CD8-positive, alpha-beta memory T cell (primary cell): ENCODE measurements at regions not wholly inside any gene's neighbourhood (a gene's known extent, or its start where the extent isn't known, plus 50 kb on each side); places are given as distances from the start of the nearest gene placed in this dataset.
"Not testable (repeated sequence)": the region's sequence is repeated elsewhere in the genome, so short reads cannot be mapped to it uniquely, and the experiment has no call there.

ENCODE experiments used
- CTCF ChIA-PET: fragments of 350-600 bp; sonication (Branson Sonifier 250); formaldehyde crosslinking; loops from one replicate; lab custom pipeline; 2021; ENCODE audit warnings: antibody characterized with exemption; lab: Charles Lee
- POLR2A ChIA-PET: fragments of 350-600 bp; sonication (Branson Sonifier 250); formaldehyde crosslinking; loops from one replicate; lab custom pipeline; 2021; ENCODE audit warnings: antibody characterized with exemption; lab: Charles Lee
- DNase-seq, 5 donors: peaks; one replicate each; pipeline versions ENCODE4 v3.0.0 to v3.0.0-alpha.2; 2020 to 2022; ENCODE audit warnings: mixed read lengths in 1 of 5
- H3K27ac ChIP-seq: one replicate; pipeline ENCODE4 v1.7.0; 2013; ENCODE audit warnings: low read depth, mild to moderate bottlenecking, low read length, moderate library complexity
- H3K27me3 ChIP-seq: 2 replicates; pipeline ENCODE4 v1.7.0; 2013; ENCODE audit warnings: low read length, mild to moderate bottlenecking; ENCODE audit not compliant: insufficient read depth, poor library complexity, severe bottlenecking
- H3K36me3 ChIP-seq: 2 replicates; pipeline ENCODE4 v1.7.0; 2013; ENCODE audit warnings: mild to moderate bottlenecking, low read length, moderate library complexity; ENCODE audit not compliant: insufficient read depth
- H3K4me1 ChIP-seq: 2 replicates; pipeline ENCODE4 v1.7.0; 2013; ENCODE audit warnings: mild to moderate bottlenecking, low read length, moderate library complexity; ENCODE audit not compliant: insufficient read depth
- H3K4me3 ChIP-seq: 2 replicates; pipeline ENCODE4 v1.7.0; 2013; ENCODE audit warnings: mild to moderate bottlenecking, low read length
- H3K9me3 ChIP-seq: 2 replicates; pipeline ENCODE4 v1.7.0; 2013; ENCODE audit warnings: mild to moderate bottlenecking, low read length
- H3K27ac Mint-ChIP-seq, 8 donors: one replicate each; pipeline ENCODE4 v1.8.0; 2020 to 2021; ENCODE audit warnings: mixed read lengths in 8 of 8, mild to moderate bottlenecking in 6 of 8, inconsistent platforms in 3 of 8, moderate library complexity in 3 of 8
- H3K27me3 Mint-ChIP-seq, 2 donors: one replicate each; pipeline ENCODE4 v1.8.0; 2020 to 2021; ENCODE audit warnings: mixed read lengths in 2 of 2, mild to moderate bottlenecking in 1 of 2, moderate library complexity in 1 of 2
- H3K36me3 Mint-ChIP-seq, 3 donors: one replicate each; pipeline ENCODE4 v1.8.0; 2020 to 2021; ENCODE audit warnings: mixed read lengths in 3 of 3, inconsistent platforms in 1 of 3, mild to moderate bottlenecking in 1 of 3
- H3K4me1 Mint-ChIP-seq, 3 donors: one replicate each; pipeline ENCODE4 v1.8.0; 2020 to 2021; ENCODE audit warnings: mixed read lengths in 3 of 3, inconsistent platforms in 1 of 3, mild to moderate bottlenecking in 1 of 3
- H3K4me3 Mint-ChIP-seq, 7 donors: one replicate each; pipeline ENCODE4 v1.8.0; 2020 to 2021; ENCODE audit warnings: mixed read lengths in 7 of 7, mild to moderate bottlenecking in 6 of 7, moderate library complexity in 4 of 7, inconsistent platforms in 2 of 7
- H3K9me3 Mint-ChIP-seq, 5 donors: one replicate each; pipeline ENCODE4 v1.8.0; 2020 to 2022; ENCODE audit warnings: mixed read lengths in 5 of 5, mild to moderate bottlenecking in 3 of 5, moderate library complexity in 2 of 5, inconsistent platforms in 1 of 5

- H3K27me3 ChIP-seq, CTCF ChIA-PET, H3K4me3 Mint-ChIP-seq, H3K4me1 Mint-ChIP-seq, H3K4me1 ChIP-seq, DNase-seq, H3K9me3 ChIP-seq, H3K4me3 ChIP-seq, POLR2A ChIA-PET, H3K36me3 Mint-ChIP-seq, H3K27ac Mint-ChIP-seq, H3K27ac ChIP-seq, H3K9me3 Mint-ChIP-seq, H3K36me3 ChIP-seq: not testable (repeated sequence)
- H3K27me3 Mint-ChIP-seq = peaks cover 10 to 44% of the 10 kb centered on the region in 2 donors
Measured at GRCh38 chr6:167234576-167234975, 56.5 kb upstream of the UNC93A start.

- Mint-ChIP-seq H3K27me3 (peaks cover 10 to 40% of the 10 kb centered on the region in 2 donors), H3K4me1 (no peaks in the 10 kb centered on the region), H3K36me3 (no peaks in the 10 kb centered on the region), H3K27ac (no peak overlapping the region), H3K9me3 (no peaks in the 10 kb centered on the region), H3K4me3 (no peak overlapping the region)
- Histone ChIP-seq H3K27me3 (no peaks in the 10 kb centered on the region), H3K27ac (no peak overlapping the region), H3K36me3 (no peaks in the 10 kb centered on the region), H3K9me3 (no peaks in the 10 kb centered on the region), H3K4me1 (no peaks in the 10 kb centered on the region), H3K4me3 (no peak overlapping the region)
- DNase-seq = no peak
- POLR2A ChIA-PET = no interaction called here
- CTCF ChIA-PET = no interaction called here
Measured at GRCh38 chr6:167235005-167235404, 56.1 kb upstream of the UNC93A start.

- no peaks in the 10 kb centered on the region for H3K4me1 Mint-ChIP-seq
- Histone ChIP-seq H3K27ac (no peak overlapping the region), H3K9me3 (no peaks in the 10 kb centered on the region), H3K27me3 (no peaks in the 10 kb centered on the region), H3K36me3 (no peaks in the 10 kb centered on the region), H3K4me1 (no peaks in the 10 kb centered on the region), H3K4me3 (no peak overlapping the region)
- no peak overlapping the region for H3K27ac Mint-ChIP-seq
- H3K4me3 Mint-ChIP-seq = no peak overlapping the region
- no peak for DNase-seq
- H3K9me3 Mint-ChIP-seq = no peaks in the 10 kb centered on the region
- peaks cover 10 to 39% of the 10 kb centered on the region in 2 donors for H3K27me3 Mint-ChIP-seq
- H3K36me3 Mint-ChIP-seq = no peaks in the 10 kb centered on the region
- ChIA-PET CTCF (no interaction called here), POLR2A (no interaction called here)
Measured at GRCh38 chr6:167235421-167236238, 55.5 kb upstream of the UNC93A start.

GRCh38 chr6:167236239-167236571 is 54.9 kb upstream of the UNC93A start:
- Histone ChIP-seq H3K9me3 (no peaks in the 10 kb centered on the region), H3K36me3 (no peaks in the 10 kb centered on the region), H3K4me3 (no peak overlapping the region), H3K27ac (no peak overlapping the region), H3K27me3 (no peaks in the 10 kb centered on the region), H3K4me1 (no peaks in the 10 kb centered on the region)
- Mint-ChIP-seq H3K36me3 (no peaks in the 10 kb centered on the region), H3K9me3 (no peaks in the 10 kb centered on the region), H3K4me3 (no peak overlapping the region), H3K27ac (no peak overlapping the region), H3K4me1 (no peaks in the 10 kb centered on the region), H3K27me3 (peaks cover 10 to 39% of the 10 kb centered on the region in 2 donors)
- CTCF ChIA-PET = no interaction called here
- no peak for DNase-seq
- POLR2A ChIA-PET = no interaction called here

- no peaks in the 10 kb centered on the region for H3K36me3 Mint-ChIP-seq
- no peaks in the 10 kb centered on the region for H3K36me3 ChIP-seq
- H3K4me1 ChIP-seq = no peaks in the 10 kb centered on the region
- H3K4me1 Mint-ChIP-seq = no peaks in the 10 kb centered on the region
- H3K9me3 Mint-ChIP-seq = no peaks in the 10 kb centered on the region
- CTCF ChIA-PET = interaction anchor here (1.3 kb wide), 1 partner anchor 9 kb away, joined by 3 read pairs; no protein-coding TSS in a partner anchor
- no peak overlapping the region for H3K27ac Mint-ChIP-seq
- H3K27ac ChIP-seq = no peak overlapping the region
- no peak overlapping the region for H3K4me3 ChIP-seq
- H3K27me3 Mint-ChIP-seq = peaks cover 10 to 33% of the 10 kb centered on the region in 2 donors
- DNase-seq = no peak
- no peak overlapping the region for H3K4me3 Mint-ChIP-seq
- no peaks in the 10 kb centered on the region for H3K9me3 ChIP-seq
- POLR2A ChIA-PET = no interaction called here
- H3K27me3 ChIP-seq = no peaks in the 10 kb centered on the region
Measured at GRCh38 chr6:167237438-167238145, 53.5 kb upstream of the UNC93A start.

GRCh38 chr6:167238146-167238693 is 52.9 kb upstream of the UNC93A start:
- Histone ChIP-seq H3K36me3 (no peaks in the 10 kb centered on the region), H3K4me1 (no peaks in the 10 kb centered on the region), H3K9me3 (no peaks in the 10 kb centered on the region), H3K27me3 (no peaks in the 10 kb centered on the region), H3K27ac (no peak overlapping the region), H3K4me3 (no peak overlapping the region)
- H3K4me1 Mint-ChIP-seq = no peaks in the 10 kb centered on the region
- peaks cover 8 to 36% of the 10 kb centered on the region in 2 donors for H3K27me3 Mint-ChIP-seq
- CTCF ChIA-PET = interaction anchor here (1.3 kb wide), 1 partner anchor 9 kb away, joined by 3 read pairs; no protein-coding TSS in a partner anchor
- POLR2A ChIA-PET = no interaction called here
- no peak overlapping the region for H3K27ac Mint-ChIP-seq
- DNase-seq = no peak
- no peaks in the 10 kb centered on the region for H3K9me3 Mint-ChIP-seq
- no peaks in the 10 kb centered on the region for H3K36me3 Mint-ChIP-seq
- H3K4me3 Mint-ChIP-seq = no peak overlapping the region

- CTCF ChIA-PET = interaction anchor here (1.3 kb wide), 1 partner anchor 10 kb away, joined by 3 read pairs; no protein-coding TSS in a partner anchor
- H3K36me3 Mint-ChIP-seq = no peaks in the 10 kb centered on the region
Measured at GRCh38 chr6:167238694-167239467, 52.2 kb upstream of the UNC93A start.

More at GRCh38 chr6:167238694-167239467, 52.2 kb upstream of the UNC93A start:
- Histone ChIP-seq H3K4me1 (no peaks in the 10 kb centered on the region), H3K27ac (no peak overlapping the region), H3K9me3 (no peaks in the 10 kb centered on the region), H3K27me3 (no peaks in the 10 kb centered on the region), H3K4me3 (no peak overlapping the region), H3K36me3 (no peaks in the 10 kb centered on the region)
- H3K27me3 Mint-ChIP-seq = peaks cover 6 to 30% of the 10 kb centered on the region in 2 donors
- no peak overlapping the region for H3K27ac Mint-ChIP-seq
- no peak for DNase-seq
- H3K4me3 Mint-ChIP-seq = no peak overlapping the region
- POLR2A ChIA-PET = no interaction called here
- no peaks in the 10 kb centered on the region for H3K4me1 Mint-ChIP-seq
- no peaks in the 10 kb centered on the region for H3K9me3 Mint-ChIP-seq
